H1 (cell line): ENCODE measurements at regions not wholly inside any gene's neighbourhood (a gene's known extent, or its start where the extent isn't known, plus 50 kb on each side); places are given as distances from the start of the nearest gene placed in this dataset.

Experiments
- CTCF ChIA-PET: fragments of 300-600 bp; sonication (Branson Sonifier 250); formaldehyde crosslinking; loops from one replicate; lab custom pipeline; 2021; ENCODE audit not compliant: partially characterized antibody; lab: Charles Lee
- POLR2A ChIA-PET: fragments of 300-600 bp; sonication (Branson Sonifier 250); formaldehyde crosslinking; loops from one replicate; lab custom pipeline; 2021; ENCODE audit warnings: inconsistent platforms; ENCODE audit not compliant: partially characterized antibody; lab: Charles Lee
- DNase-seq, 2 experiments: peaks; one replicate each; pipeline versions ENCODE4 v3.0.0 to v3.0.0-alpha.2; 2010 to 2022; ENCODE audit warnings: low spot score in 2 of 2, low read depth in 1 of 2, mixed read lengths in 1 of 2
- FAIRE-seq: peaks from 2 replicates; lab custom pipeline; 2011; peaks lifted over from hg19 to GRCh38; lab: Jason Lieb, UNC
- H2AFZ ChIP-seq: 2 replicates; pipeline ENCODE4 v1.8.1; 2012; ENCODE audit warnings: low read length, inconsistent platforms
- H2AK5ac ChIP-seq: 2 replicates; pipeline ENCODE4 v1.6.1; 2013; ENCODE audit warnings: low read depth, low read length
- H2BK120ac ChIP-seq: replicated peaks from 2 replicates; pipeline ENCODE3; 2013; ENCODE audit warnings: low read depth, low read length, inconsistent platforms
- H2BK12ac ChIP-seq: 2 replicates; pipeline ENCODE4 v1.6.1; 2013; ENCODE audit warnings: low read depth, low read length
- H2BK15ac ChIP-seq: 2 replicates; pipeline ENCODE4 v1.6.1; 2013; ENCODE audit warnings: low read length
- H2BK20ac ChIP-seq: 2 replicates; pipeline ENCODE4 v1.6.1; 2013; ENCODE audit warnings: low read length
- H2BK5ac ChIP-seq: 2 replicates; pipeline ENCODE4 v1.6.1; 2013; ENCODE audit warnings: low read depth, low read length
- H3K14ac ChIP-seq: 2 replicates; pipeline ENCODE4 v1.6.1; 2013; ENCODE audit warnings: inconsistent platforms; ENCODE audit not compliant: insufficient read length
- H3K18ac ChIP-seq: 2 replicates; pipeline ENCODE4 v1.6.1; 2013; ENCODE audit warnings: low read length; ENCODE audit errors: extremely low read depth
- H3K23ac ChIP-seq: 2 replicates; pipeline ENCODE4 v1.6.1; 2013; ENCODE audit warnings: inconsistent platforms; ENCODE audit not compliant: insufficient read length
- H3K23me2 ChIP-seq: 2 replicates; pipeline ENCODE4 v1.6.1; 2013; ENCODE audit warnings: low read depth, low read length
- H3K27ac ChIP-seq: 2 replicates; pipeline ENCODE4 v1.6.1; 2011; ENCODE audit warnings: low read depth, low read length, inconsistent platforms
- H3K27me3 ChIP-seq, 4 experiments: replicated peaks in 1 of 4; 1 replicate in 1 of 4; 2 replicates in 3 of 4; pipeline versions ENCODE4 v1.6.1 to v1.8.1; 2011 to 2013; ENCODE audit warnings: low read length in 3 of 4, mild to moderate bottlenecking in 3 of 4, inconsistent platforms in 2 of 4, mixed read lengths in 2 of 4, moderate library complexity in 1 of 4; ENCODE audit not compliant: control insufficient read depth in 3 of 4, insufficient read depth in 3 of 4; ENCODE audit errors: extremely low read depth in 1 of 4
- H3K36me3 ChIP-seq, 4 experiments: 2 replicates each; pipeline versions ENCODE4 v1.6.1 to v1.8.1; 2011 to 2013; ENCODE audit warnings: mild to moderate bottlenecking in 4 of 4, low read length in 3 of 4, moderate library complexity in 2 of 4, control low read depth in 1 of 4, inconsistent platforms in 1 of 4; ENCODE audit not compliant: insufficient read depth in 4 of 4, control insufficient read depth in 2 of 4
- H3K4ac ChIP-seq: replicated peaks from 2 replicates; pipeline ENCODE3; 2013; ENCODE audit warnings: low read length, low read depth, mixed read lengths, inconsistent platforms; ENCODE audit not compliant: insufficient read length
- H3K4me1 ChIP-seq, 4 experiments: replicated peaks in 1 of 4; 1 replicate in 1 of 4; 2 replicates in 3 of 4; pipeline versions ENCODE4 v1.6.1 to v1.8.1; 2011 to 2013; ENCODE audit warnings: low read length in 3 of 4, inconsistent platforms in 2 of 4, mixed read lengths in 1 of 4; ENCODE audit not compliant: insufficient read depth in 4 of 4, control insufficient read depth in 3 of 4
- H3K4me2 ChIP-seq, 2 experiments: 2 replicates each; pipeline versions ENCODE4 v1.6.1 to v1.8.1; 2011 to 2013; ENCODE audit warnings: low read depth in 2 of 2, low read length in 2 of 2, control low read depth in 1 of 2, inconsistent platforms in 1 of 2, mild to moderate bottlenecking in 1 of 2; ENCODE audit not compliant: insufficient read depth in 1 of 2
- H3K4me3 ChIP-seq, 4 experiments: fragments of 200-600, 300-600 bp in 1 of 4; sonication (generic), shearing (Covaris generic), sonication (Bioruptor Twin) in 1 of 4; 2 replicates each; pipeline versions ENCODE4 v1.5.1 to v1.8.1; 2011 to 2016; ENCODE audit warnings: low read length in 4 of 4, low read depth in 3 of 4, control low read depth in 2 of 4, inconsistent platforms in 2 of 4, mild to moderate bottlenecking in 2 of 4, mixed read lengths in 1 of 4, moderate library complexity in 1 of 4; ENCODE audit not compliant: insufficient read depth in 2 of 4; ENCODE audit errors: extremely low read depth in 1 of 4
- H3K56ac ChIP-seq: replicated peaks from 2 replicates; pipeline ENCODE3; 2013; ENCODE audit warnings: low read depth, mild to moderate bottlenecking, mixed read lengths, low read length, inconsistent platforms; ENCODE audit not compliant: insufficient read length
- H3K79me1 ChIP-seq: 2 replicates; pipeline ENCODE4 v1.6.1; 2013; ENCODE audit warnings: low read depth, low read length, control low read depth
- H3K79me2 ChIP-seq, 2 experiments: 2 replicates each; pipeline versions ENCODE4 v1.6.1 to v1.8.1; 2012 to 2013; ENCODE audit warnings: low read length in 2 of 2, mild to moderate bottlenecking in 2 of 2, inconsistent platforms in 1 of 2; ENCODE audit not compliant: insufficient read depth in 2 of 2, control insufficient read depth in 1 of 2
- H3K9ac ChIP-seq, 4 experiments: replicated peaks in 1 of 4; 1 replicate in 1 of 4; 2 replicates in 3 of 4; pipeline versions ENCODE4 v1.6.1 to v1.8.1; 2011 to 2013; ENCODE audit warnings: low read depth in 3 of 4, low read length in 3 of 4, control low read depth in 2 of 4, mild to moderate bottlenecking in 2 of 4, moderate library complexity in 2 of 4, inconsistent platforms in 1 of 4; ENCODE audit errors: extremely low read depth in 1 of 4
- H3K9me3 ChIP-seq, 2 experiments: 2 replicates each; pipeline versions ENCODE4 v1.6.1 to v1.8.1; 2012 to 2013; ENCODE audit warnings: mild to moderate bottlenecking in 2 of 2, moderate library complexity in 2 of 2, control low read depth in 1 of 2, inconsistent platforms in 1 of 2, low read depth in 1 of 2, low read length in 1 of 2, mixed read lengths in 1 of 2; ENCODE audit not compliant: insufficient read depth in 2 of 2
- H4K20me1 ChIP-seq, 2 experiments: replicated peaks in 1 of 2; 2 replicates each; pipeline versions ENCODE3 to v1.8.1; 2011 to 2013; ENCODE audit warnings: inconsistent platforms in 2 of 2, low read length in 2 of 2, mild to moderate bottlenecking in 1 of 2; ENCODE audit not compliant: insufficient read depth in 2 of 2, control insufficient read depth in 1 of 2
- H4K5ac ChIP-seq: 2 replicates; pipeline ENCODE4 v1.6.1; 2013; ENCODE audit warnings: low read length, low read depth, mixed read lengths, inconsistent platforms; ENCODE audit not compliant: insufficient read length
- H4K8ac ChIP-seq: 2 replicates; pipeline ENCODE4 v1.8.0; 2013; ENCODE audit warnings: mild to moderate bottlenecking, moderate library complexity, low read length, inconsistent platforms; ENCODE audit not compliant: insufficient read depth; ENCODE audit errors: extremely low read depth
- H4K91ac ChIP-seq: replicated peaks from 2 replicates; pipeline ENCODE3; 2013; ENCODE audit warnings: low read length, mixed read lengths, inconsistent platforms; ENCODE audit not compliant: insufficient read length
- BCL11A ChIP-seq, 2 experiments: IDR thresholded peaks; one replicate each; pipeline ENCODE4 v1.6.1; 2011; ENCODE audit warnings: low read depth in 2 of 2, low read length in 2 of 2, mild to moderate bottlenecking in 2 of 2
- GABPA ChIP-seq: IDR thresholded peaks from 2 replicates; pipeline ENCODE4 v1.6.1; 2011; ENCODE audit warnings: mild to moderate bottlenecking, low read length, moderate library complexity, borderline replicate concordance; ENCODE audit not compliant: insufficient read depth
- KDM1A ChIP-seq: fragments of 200-600, 300-600 bp; sonication (generic); IDR thresholded peaks from 2 replicates; pipeline ENCODE4 v1.7.1; 2016; ENCODE audit warnings: mild to moderate bottlenecking, low read length, borderline replicate concordance
- SIN3A ChIP-seq, 2 experiments: IDR thresholded peaks in 1 of 2; conservative IDR thresholded peaks in 1 of 2; 2 replicates each; pipeline ENCODE4 v1.6.1; 2011 to 2012; ENCODE audit warnings: low read length in 2 of 2, improper control_type of control experiment in 1 of 2, low read depth in 1 of 2, mild to moderate bottlenecking in 1 of 2
- WGBS, 2 experiments: shearing (Covaris generic) in 1 of 2; methylation state at CpG; one replicate each; pipeline versions ENCODE4 v1.1.6 to v1.1.7; 2013 to 2015; ENCODE audit warnings: low lambda C conversion rate in 2 of 2, mixed read lengths in 2 of 2, inconsistent platforms in 1 of 2, low coverage in 1 of 2, missing lambda C conversion rate in 1 of 2; ENCODE audit not compliant: insufficient replicate concordance in 2 of 2, insufficient coverage in 1 of 2, insufficient read length in 1 of 2; ENCODE audit errors: extremely low coverage in 1 of 2, missing lambda C conversion rate in 1 of 2; 5-methylcytosine and 5-hydroxymethylcytosine counted together

- 88% methylated on average over 1 of the region's 1 CpG; no CpG with 5 or more reads in 1 of the 2 experiments for WGBS, 2 experiments
- Histone ChIP-seq H3K4me2 (no peak overlapping the region), H3K18ac (no peak overlapping the region), H3K4me3 (no peak overlapping the region), H4K5ac (no peak overlapping the region), H3K14ac (no peak overlapping the region), H2AK5ac (no peak overlapping the region), H2BK20ac (no peak overlapping the region), H3K4ac (no peak overlapping the region), H3K4me1 (peaks cover 0 to 8% (median 3%) of the 10 kb centered on the region in 4 experiments; a peak in 3 of 7 replicates), H4K20me1 (no peaks in the 10 kb centered on the region), H2BK5ac (no peak overlapping the region), H3K23ac (no peak overlapping the region), H3K79me1 (no peaks in the 10 kb centered on the region), H3K27me3 (no peaks in the 10 kb centered on the region), H3K79me2 (no peaks in the 10 kb centered on the region), H2BK12ac (no peak overlapping the region), H3K27ac (no peak overlapping the region), H4K8ac (no peak overlapping the region), H3K36me3 (no peaks in the 10 kb centered on the region), H3K23me2 (no peaks in the 10 kb centered on the region), H3K9ac (no peak overlapping the region), H3K9me3 (no peaks in the 10 kb centered on the region), H2BK15ac (no peak overlapping the region), H2AFZ (no peak overlapping the region), H4K91ac (no peak overlapping the region), H2BK120ac (no peak overlapping the region), H3K56ac (no peak overlapping the region)
- FAIRE-seq (no peak), DNase-seq (no peak)
- ChIA-PET CTCF (interaction anchor here (0.6 to 1.7 kb wide), 2 partner anchors 16 to 354 kb away, joined by 3 to 5 read pairs; no protein-coding TSS in a partner anchor), POLR2A (interaction anchor here (1.4 kb wide), 1 partner anchor 10 kb away, joined by 3 read pairs; no protein-coding TSS in a partner anchor)
- TF ChIP-seq KDM1A (peak; percentile 24; the same call in 1 of the 2 replicates), GABPA (no peak), BCL11A (IDR thresholded peaks at IDR 0.05; ENCODE audit: low read depth in 2 of 2, low read length in 2 of 2) (no peak), SIN3A (conservative IDR thresholded peaks at IDR 0.05 in 1 of 2, IDR thresholded peaks at IDR 0.05 in 1 of 2; ENCODE audit: low read depth in 1 of 2, low read length in 2 of 2) (no peak)
These were observed 149.6 kb upstream of the BCOR start for GRCh38 chrX:40247382-40247781.
